ENCODE measurements at regions not wholly inside any gene's neighbourhood (a gene's known extent, or its start where the extent isn't known, plus 50 kb on each side); places are given as distances from the start of the nearest gene placed in this dataset.

GRCh38 chr18:47571957-47572356 is 320.5 kb upstream of the SKOR2 start:
- intact Hi-C loops (cut with micrococcal nuclease; ENCODE audit: unreplicated experiment), result no loop called here
- H4K20me1 ChIP-seq (ENCODE audit: insufficient read depth), result no peaks in the 10 kb centered on the region
- no peaks in the 10 kb centered on the region for H3K9me3 ChIP-seq (ENCODE audit: insufficient read depth, low read depth)
- CTCF ChIA-PET, result no interaction called here
- H2AFZ ChIP-seq, result no peak overlapping the region
- H3K9me2 ChIP-seq (ENCODE audit: insufficient read depth), result no peaks in the 10 kb centered on the region
- POLR2A ChIA-PET (ENCODE audit: unreplicated experiment), result no interaction called here
- H3K4me3 ChIP-seq, result no peak overlapping the region
- no TSS peak for BruUV-seq (replicated peaks)
- no peaks in the 10 kb centered on the region for H3K79me2 ChIP-seq (ENCODE audit: low read depth)
- H3K27ac ChIP-seq, result no peak overlapping the region
- DNase-seq, result no peak
- TF ChIP-seq, protein P1, sequence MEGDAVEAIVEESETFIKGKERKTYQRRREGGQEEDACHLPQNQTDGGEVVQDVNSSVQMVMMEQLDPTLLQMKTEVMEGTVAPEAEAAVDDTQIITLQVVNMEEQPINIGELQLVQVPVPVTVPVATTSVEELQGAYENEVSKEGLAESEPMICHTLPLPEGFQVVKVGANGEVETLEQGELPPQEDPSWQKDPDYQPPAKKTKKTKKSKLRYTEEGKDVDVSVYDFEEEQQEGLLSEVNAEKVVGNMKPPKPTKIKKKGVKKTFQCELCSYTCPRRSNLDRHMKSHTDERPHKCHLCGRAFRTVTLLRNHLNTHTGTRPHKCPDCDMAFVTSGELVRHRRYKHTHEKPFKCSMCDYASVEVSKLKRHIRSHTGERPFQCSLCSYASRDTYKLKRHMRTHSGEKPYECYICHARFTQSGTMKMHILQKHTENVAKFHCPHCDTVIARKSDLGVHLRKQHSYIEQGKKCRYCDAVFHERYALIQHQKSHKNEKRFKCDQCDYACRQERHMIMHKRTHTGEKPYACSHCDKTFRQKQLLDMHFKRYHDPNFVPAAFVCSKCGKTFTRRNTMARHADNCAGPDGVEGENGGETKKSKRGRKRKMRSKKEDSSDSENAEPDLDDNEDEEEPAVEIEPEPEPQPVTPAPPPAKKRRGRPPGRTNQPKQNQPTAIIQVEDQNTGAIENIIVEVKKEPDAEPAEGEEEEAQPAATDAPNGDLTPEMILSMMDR (conservative IDR thresholded peaks at IDR 0.05), result no peak
- no peak for TF ChIP-seq EZH2 (IDR thresholded peaks at IDR 0.05; ENCODE audit: low read depth)
- peaks cover 52% of the 10 kb centered on the region for H3K27me3 ChIP-seq (ENCODE audit: insufficient read depth, low read depth)
- H3K4me2 ChIP-seq, result no peak overlapping the region
- H3K36me3 ChIP-seq (ENCODE audit: low read depth), result no peaks in the 10 kb centered on the region
- H3K4me1 ChIP-seq (replicated peaks; ENCODE audit: insufficient read depth), result no peaks in the 10 kb centered on the region
- H3F3A ChIP-seq (ENCODE audit: insufficient read depth, low read depth), result no peaks in the 10 kb centered on the region

- Histone ChIP-seq H3K27me3 (ENCODE audit: insufficient read depth, low read depth) (peaks cover 36% of the 10 kb centered on the region), H3K79me2 (ENCODE audit: low read depth) (no peaks in the 10 kb centered on the region), H3F3A (ENCODE audit: insufficient read depth, low read depth) (no peaks in the 10 kb centered on the region), H3K4me1 (replicated peaks; ENCODE audit: insufficient read depth) (no peaks in the 10 kb centered on the region), H3K9me2 (ENCODE audit: insufficient read depth) (no peaks in the 10 kb centered on the region), H4K20me1 (ENCODE audit: insufficient read depth) (no peaks in the 10 kb centered on the region), H3K4me3 (no peak overlapping the region), H3K27ac (no peak overlapping the region), H2AFZ (no peak overlapping the region), H3K36me3 (ENCODE audit: low read depth) (no peaks in the 10 kb centered on the region), H3K9me3 (ENCODE audit: insufficient read depth, low read depth) (no peaks in the 10 kb centered on the region), H3K4me2 (no peak overlapping the region)
- DNase-seq, result no peak
- intact Hi-C loops (cut with micrococcal nuclease; ENCODE audit: unreplicated experiment), result no loop called here
- BruUV-seq (replicated peaks), result no TSS peak
- CTCF ChIA-PET, result no interaction called here
- POLR2A ChIA-PET (ENCODE audit: unreplicated experiment), result no interaction called here
- TF ChIP-seq EZH2 (IDR thresholded peaks at IDR 0.05; ENCODE audit: low read depth), result no peak
- TF ChIP-seq, protein P1 (conservative IDR thresholded peaks at IDR 0.05), result no peak
Measured at GRCh38 chr18:47566809-47567208, 315.3 kb upstream of the SKOR2 start.

DNA sequence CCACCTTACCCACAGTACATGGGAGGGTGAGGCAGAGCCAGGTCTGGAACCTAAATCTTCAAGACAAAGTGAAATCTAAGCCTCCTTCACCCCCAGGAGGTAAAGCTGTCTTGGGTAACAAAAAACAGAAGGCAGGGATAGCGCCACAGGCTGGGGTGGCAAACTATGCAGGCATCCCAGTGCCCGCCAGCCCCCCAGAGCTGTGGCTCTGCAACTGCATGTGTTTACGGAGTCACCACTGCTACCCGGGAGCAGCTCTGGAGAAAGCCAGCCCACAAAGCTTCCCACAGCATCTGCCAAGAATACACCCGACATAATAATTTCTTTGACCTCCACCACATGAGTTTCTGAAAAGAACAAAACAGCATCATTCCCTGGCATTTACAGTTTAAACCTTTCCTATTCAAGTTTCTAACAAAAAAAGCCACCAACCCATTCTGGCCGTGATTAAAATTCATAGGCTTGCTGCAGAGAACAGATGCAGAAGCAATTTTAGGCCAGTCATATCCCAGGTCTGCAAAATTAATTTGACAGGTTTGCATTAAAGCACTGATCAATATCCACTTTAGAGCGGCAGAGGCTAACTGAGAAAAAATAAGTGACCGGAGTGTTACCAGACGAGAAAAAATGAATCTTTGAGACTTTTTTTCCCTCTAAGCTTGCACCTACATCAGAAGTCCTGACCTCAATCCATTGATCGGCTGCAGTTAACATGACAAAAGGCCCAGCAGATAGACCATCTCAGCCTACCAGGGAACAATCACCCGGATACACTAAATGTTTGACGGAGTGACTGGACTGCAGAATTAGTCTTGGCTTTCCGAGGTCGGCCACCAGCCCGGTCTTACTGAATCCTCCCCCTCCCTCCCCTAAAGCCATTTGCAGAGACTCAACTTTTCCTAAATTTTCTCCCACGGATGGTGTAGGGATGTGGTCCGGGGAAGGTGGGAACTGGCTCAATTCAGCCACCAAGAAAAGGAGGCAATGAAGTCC is 309.6 kb upstream of the SKOR2 start:
- H3K4me3 ChIP-seq, result no peak overlapping the region
- H3K27ac ChIP-seq, result no peak overlapping the region
- CTCF ChIA-PET, result no interaction called here
- no peaks in the 10 kb centered on the region for H4K20me1 ChIP-seq (ENCODE audit: insufficient read depth)
- no peaks in the 10 kb centered on the region for H3F3A ChIP-seq (ENCODE audit: insufficient read depth, low read depth)
- H3K79me2 ChIP-seq (ENCODE audit: low read depth), result no peaks in the 10 kb centered on the region
- H3K4me1 ChIP-seq (replicated peaks; ENCODE audit: insufficient read depth), result no peaks in the 10 kb centered on the region
- no TSS peak for BruUV-seq (replicated peaks)
- no peaks in the 10 kb centered on the region for H3K9me2 ChIP-seq (ENCODE audit: insufficient read depth)
- H2AFZ ChIP-seq, result no peak overlapping the region
- intact Hi-C loops (cut with micrococcal nuclease; ENCODE audit: unreplicated experiment), result no loop called here
- H3K4me2 ChIP-seq, result no peak overlapping the region
- H3K9me3 ChIP-seq (ENCODE audit: insufficient read depth, low read depth), result no peaks in the 10 kb centered on the region
- POLR2A ChIA-PET (ENCODE audit: unreplicated experiment), result no interaction called here
- peaks cover 67% of the 10 kb centered on the region for H3K27me3 ChIP-seq (ENCODE audit: insufficient read depth, low read depth)
- H3K36me3 ChIP-seq (ENCODE audit: low read depth), result no peaks in the 10 kb centered on the region
- no peak for TF ChIP-seq EZH2 (IDR thresholded peaks at IDR 0.05; ENCODE audit: low read depth)
- TF ChIP-seq, protein P1 (conservative IDR thresholded peaks at IDR 0.05), result no peak
- no peak for DNase-seq
